IMR-90 (cell line): ENCODE measurements at regions not wholly inside any gene's neighbourhood (a gene's known extent, or its start where the extent isn't known, plus 50 kb on each side); places are given as distances from the start of the nearest gene placed in this dataset.

Experiments used
- ATAC-seq: fragments of 200-7000 bp; cut with Tn5 transposase; 2 replicates; pipeline ENCODE4 v1.9.1; 2020; ENCODE audit warnings: low read depth, mild to moderate bottlenecking, moderate library complexity
- BruUV-seq: library from RNA; stranded (reverse); fragments of 400-500 nt; replicated peaks from 2 replicates; lab custom pipeline; 2021; lab: Mats Ljungman, UMichigan
- CTCF ChIA-PET: fragments of 300-600 bp; formaldehyde crosslinking; extraction: SDS; loops from one replicate; lab custom pipeline; 2021; ENCODE audit warnings: antibody characterized with exemption; lab: Yijun Ruan, JAX
- POLR2A ChIA-PET: fragments of 300-600 bp; sonication (Branson Sonifier 250); formaldehyde crosslinking; loops from one replicate; lab custom pipeline; 2022; ENCODE audit warnings: antibody characterized with exemption; ENCODE audit not compliant: unreplicated experiment; lab: Charles Lee
- DNase-seq: peaks from one replicate; pipeline ENCODE4 v3.0.0; 2013
- H2AFZ ChIP-seq: replicated peaks from 2 replicates; pipeline ENCODE3; 2013; ENCODE audit warnings: low read length, mild to moderate bottlenecking; ENCODE audit not compliant: poor library complexity
- H2AK5ac ChIP-seq: 2 replicates; pipeline ENCODE4 v1.6.1; 2013; ENCODE audit warnings: low read depth, low read length, inconsistent platforms
- H2AK9ac ChIP-seq: replicated peaks from 2 replicates; pipeline ENCODE3; 2013; ENCODE audit warnings: mild to moderate bottlenecking, low read depth, low read length, moderate library complexity; ENCODE audit not compliant: poor library complexity
- H2BK120ac ChIP-seq: 2 replicates; pipeline ENCODE4 v1.6.1; 2013; ENCODE audit warnings: low read depth, low read length, inconsistent platforms
- H2BK15ac ChIP-seq: 3 replicates; pipeline ENCODE4 v1.6.1; 2013; ENCODE audit warnings: low read depth, low read length, inconsistent platforms
- H2BK20ac ChIP-seq: 2 replicates; pipeline ENCODE4 v1.6.1; 2013; ENCODE audit warnings: low read depth, mild to moderate bottlenecking, inconsistent platforms, low read length, moderate library complexity
- H2BK5ac ChIP-seq: 2 replicates; pipeline ENCODE4 v1.6.1; 2013; ENCODE audit warnings: mild to moderate bottlenecking, low read depth, low read length, inconsistent platforms; ENCODE audit not compliant: poor library complexity, severe bottlenecking
- H3K14ac ChIP-seq: replicated peaks from 2 replicates; pipeline ENCODE4 v1.6.1; 2013; ENCODE audit warnings: low read depth, low read length, inconsistent platforms
- H3K18ac ChIP-seq: 2 replicates; pipeline ENCODE4 v1.6.1; 2013; ENCODE audit warnings: low read depth, low read length, control low read depth
- H3K23ac ChIP-seq: 2 replicates; pipeline ENCODE4 v1.6.1; 2013; ENCODE audit warnings: low read depth, low read length, inconsistent platforms
- H3K27ac ChIP-seq: 2 replicates; pipeline ENCODE4 v1.5.1; 2013; ENCODE audit warnings: mild to moderate bottlenecking, control low read depth, low read length; ENCODE audit not compliant: insufficient read depth
- H3K27me3 ChIP-seq: 2 replicates; pipeline ENCODE4 v1.6.1; 2013; ENCODE audit warnings: low read length; ENCODE audit not compliant: control insufficient read depth, insufficient read depth
- H3K36me3 ChIP-seq: 2 replicates; pipeline ENCODE4 v1.6.1; 2013; ENCODE audit warnings: low read length, mixed read lengths; ENCODE audit not compliant: control insufficient read depth, insufficient read depth
- H3K4ac ChIP-seq: 2 replicates; pipeline ENCODE4 v1.6.1; 2013; ENCODE audit warnings: low read depth, low read length, inconsistent platforms
- H3K4me1 ChIP-seq: 2 replicates; pipeline ENCODE4 v1.6.1; 2013; ENCODE audit warnings: low read length, mixed read lengths; ENCODE audit not compliant: control insufficient read depth, insufficient read depth
- H3K4me2 ChIP-seq: 2 replicates; pipeline ENCODE4 v1.6.1; 2013; ENCODE audit warnings: low read depth, mild to moderate bottlenecking, control low read depth, low read length, moderate library complexity
- H3K4me3 ChIP-seq: 2 replicates; pipeline ENCODE4 v1.5.1; 2013; ENCODE audit warnings: low read depth, mild to moderate bottlenecking, control low read depth, low read length, moderate library complexity; ENCODE audit not compliant: insufficient read depth
- H3K56ac ChIP-seq: 2 replicates; pipeline ENCODE4 v1.6.1; 2013; ENCODE audit warnings: low read length, inconsistent platforms; ENCODE audit not compliant: insufficient read depth; ENCODE audit errors: extremely low read depth
- H3K79me1 ChIP-seq, 2 experiments: 2 replicates each; pipeline ENCODE4 v1.6.1; 2013; ENCODE audit warnings: low read length in 2 of 2, inconsistent platforms in 1 of 2, low read depth in 1 of 2
- H3K9ac ChIP-seq: 2 replicates; pipeline ENCODE4 v1.6.1; 2013; ENCODE audit warnings: low read depth, low read length, control low read depth
- H3K9me1 ChIP-seq: 2 replicates; pipeline ENCODE4 v1.6.1; 2013; ENCODE audit warnings: low read length, inconsistent platforms; ENCODE audit not compliant: insufficient read depth
- H3K9me3 ChIP-seq: 2 replicates; pipeline ENCODE4 v1.6.1; 2013; ENCODE audit warnings: low read length; ENCODE audit not compliant: control insufficient read depth, insufficient read depth
- H4K20me1 ChIP-seq: 2 replicates; pipeline ENCODE4 v1.6.1; 2013; ENCODE audit warnings: low read length, inconsistent platforms; ENCODE audit not compliant: insufficient read depth
- H4K5ac ChIP-seq: 2 replicates; pipeline ENCODE4 v1.6.1; 2013; ENCODE audit warnings: mild to moderate bottlenecking, low read depth, low read length, control low read depth
- H4K8ac ChIP-seq, 2 experiments: 2 replicates each; pipeline ENCODE4 v1.6.1; 2013; ENCODE audit warnings: low read depth in 2 of 2, low read length in 2 of 2, control low read depth in 1 of 2, inconsistent platforms in 1 of 2
- H4K91ac ChIP-seq: 2 replicates; pipeline ENCODE4 v1.6.1; 2013; ENCODE audit warnings: low read depth, low read length, inconsistent platforms; ENCODE audit not compliant: insufficient read depth
- BHLHE40 ChIP-seq: fragments of 150-350 bp; IDR thresholded peaks from 2 replicates; pipeline ENCODE4 v1.6.1; 2016; ENCODE audit warnings: mild to moderate bottlenecking, low read depth, low read length
- CEBPB ChIP-seq: IDR thresholded peaks from 2 replicates; pipeline ENCODE4 v1.6.1; 2012; ENCODE audit warnings: low read depth, low read length, improper control_type of control experiment
- FOS ChIP-seq: fragments of 150-350 bp; IDR thresholded peaks from 2 replicates; pipeline ENCODE4 v1.6.1; 2016; ENCODE audit warnings: low read depth, low read length
- MXI1 ChIP-seq: IDR thresholded peaks from 2 replicates; pipeline ENCODE4 v1.6.1; 2012; ENCODE audit warnings: low read depth, mild to moderate bottlenecking, low read length, moderate library complexity, borderline replicate concordance
- POLR2A ChIP-seq: IDR thresholded peaks from 2 replicates; pipeline ENCODE4 v1.6.1; 2012; ENCODE audit warnings: mild to moderate bottlenecking, low read depth, low read length
- RCOR1 ChIP-seq: IDR thresholded peaks from 2 replicates; pipeline ENCODE4 v1.6.1; 2012; ENCODE audit warnings: mild to moderate bottlenecking, low read length, improper control_type of control experiment; ENCODE audit not compliant: insufficient replicate concordance
- RFX5 ChIP-seq: IDR thresholded peaks from 2 replicates; pipeline ENCODE4 v1.8.0; 2012; ENCODE audit warnings: low read depth, mild to moderate bottlenecking, low read length, moderate library complexity
- SMC3 ChIP-seq: fragments of 150-350 bp; IDR thresholded peaks from 2 replicates; pipeline ENCODE4 v1.6.1; 2016; ENCODE audit warnings: low read depth, mild to moderate bottlenecking, antibody characterized with exemption, low read length, moderate library complexity
- WGBS, 2 experiments: methylation state at CpG; one replicate each; pipeline versions ENCODE4 v1.1.5 to v1.1.7; 2013; ENCODE audit warnings: missing lambda C conversion rate in 2 of 2; ENCODE audit not compliant: insufficient read length in 1 of 2; ENCODE audit errors: extremely low coverage in 2 of 2; 5-methylcytosine and 5-hydroxymethylcytosine counted together
- dilution Hi-C: fragments of 300-500 bp; cut with HindIII; formaldehyde crosslinking; loops from one replicate; pipeline ENCODE4 v1.14.3; 2018; ENCODE audit warnings: low sequenced_read_pairs; ENCODE audit not compliant: unreplicated experiment
- in situ Hi-C: fragments of 300-500 bp; cut with MboI; formaldehyde crosslinking; loops from 3 replicates; pipeline ENCODE4 v1.14.3; 2019; ENCODE audit warnings: low sequenced_read_pairs, inconsistent platforms, mixed read lengths
- intact Hi-C: fragments of 100-400 bp; cut with micrococcal nuclease; formaldehyde crosslinking; loops from 2 replicates; pipeline ENCODE4 v1.10.0; 2022

DNA sequence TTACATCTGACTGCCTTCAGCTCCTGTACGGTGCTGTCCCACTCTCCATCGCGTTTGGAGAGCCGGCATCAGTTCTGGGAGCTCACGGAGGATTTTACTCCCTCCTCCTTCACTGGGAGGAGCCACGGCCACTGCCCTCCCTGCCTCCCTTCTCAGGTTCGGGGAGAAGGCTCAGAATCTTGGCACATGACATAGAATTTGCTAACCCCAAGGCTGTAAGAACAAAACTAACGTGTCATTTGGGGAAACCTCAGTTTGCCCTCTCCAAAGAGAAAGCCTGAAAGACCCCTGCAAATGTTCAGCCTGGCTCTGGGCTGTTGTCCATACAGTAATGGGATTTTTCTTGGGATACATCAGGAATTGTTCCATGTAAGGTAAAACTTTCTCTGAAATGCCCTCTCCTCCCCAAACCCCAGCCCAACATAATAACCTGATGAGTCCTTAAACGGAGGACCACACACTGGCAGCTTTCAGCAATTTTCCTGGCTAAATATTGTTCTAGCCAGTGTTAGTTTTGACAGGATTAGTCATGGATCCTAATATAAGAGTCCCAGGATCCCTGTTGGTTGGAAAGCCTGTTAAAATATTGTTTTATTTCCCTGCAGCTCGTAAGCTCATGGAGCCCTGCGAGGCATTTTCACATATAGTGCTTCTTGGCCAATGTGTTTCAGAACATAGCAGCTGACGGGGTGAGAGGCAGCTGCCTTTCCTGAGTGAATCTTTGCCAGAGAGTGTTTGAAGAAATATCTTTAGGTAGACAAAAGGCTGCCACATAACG lies 98.8 kb downstream of the RHOU start:
- TF ChIP-seq RFX5 = no peak
- no peak for TF ChIP-seq POLR2A
- no peak for TF ChIP-seq SMC3
- no peak for TF ChIP-seq RCOR1
- no peak for TF ChIP-seq MXI1
- TF ChIP-seq BHLHE40 = no peak
- TF ChIP-seq FOS = no peak
- no peak for TF ChIP-seq CEBPB
- intact Hi-C loops = loop anchor here (10.0 kb wide), 1 partner anchor 391 kb away; no protein-coding TSS in a partner anchor
- CTCF ChIA-PET = interaction anchor here (0.6 kb wide), 1 partner anchor 432 kb away, joined by 3 read pairs; no protein-coding TSS in a partner anchor
- peaks cover 18% of the 10 kb centered on the region for H3K4me1 ChIP-seq
- H2BK20ac ChIP-seq = no peak overlapping the region
- dilution Hi-C loops = no loop called here
- no peak overlapping the region for H3K4ac ChIP-seq
- no peak overlapping the region for H3K9ac ChIP-seq
- H2AK9ac ChIP-seq = no peak overlapping the region
- H4K91ac ChIP-seq = no peak overlapping the region
- H3K79me1 ChIP-seq = no peaks in the 10 kb centered on the region
- no peak overlapping the region for H4K5ac ChIP-seq
- no peaks in the 10 kb centered on the region for H4K20me1 ChIP-seq
- no peak overlapping the region for H2BK15ac ChIP-seq
- H3K9me1 ChIP-seq = no peaks in the 10 kb centered on the region; the same call in 1 of the 2 replicates
- H3K4me3 ChIP-seq = no peak overlapping the region
- peak overlapping the region; percentile 45; the same call in 1 of the 2 replicates for H3K4me2 ChIP-seq
- no peak overlapping the region for H3K14ac ChIP-seq
- H3K36me3 ChIP-seq = no peaks in the 10 kb centered on the region
- no peak overlapping the region for H3K18ac ChIP-seq
- no peak overlapping the region for H2AFZ ChIP-seq
- no peak overlapping the region for H2AK5ac ChIP-seq
- ATAC-seq (no peak), DNase-seq (no peak)
- in situ Hi-C loops = no loop called here
- H3K9me3 ChIP-seq = no peaks in the 10 kb centered on the region
- H3K27ac ChIP-seq = no peak overlapping the region
- H3K23ac ChIP-seq = no peak overlapping the region; the same call in 1 of the 2 replicates
- H3K56ac ChIP-seq = no peak overlapping the region
- 25% methylated on average over 2 of the region's 13 CpGs; no CpG with 5 or more reads in 1 of the 2 experiments for WGBS, 2 experiments
- POLR2A ChIA-PET = interaction anchor here (0.8 kb wide), 1 partner anchor 63 kb away, joined by 3 read pairs; no protein-coding TSS in a partner anchor
- peaks cover 16% of the 10 kb centered on the region for H3K27me3 ChIP-seq
- H2BK120ac ChIP-seq = no peak overlapping the region
- H2BK5ac ChIP-seq = no peak overlapping the region
- no peak overlapping the region for H4K8ac ChIP-seq
- no TSS peak for BruUV-seq
